SHP77 (cell line): ENCODE measurements at regions not wholly inside any gene's neighbourhood (a gene's known extent, or its start where the extent isn't known, plus 50 kb on each side); places are given as distances from the start of the nearest gene placed in this dataset.
"Not testable (repeated sequence)": the region's sequence is repeated elsewhere in the genome, so short reads cannot be mapped to it uniquely, and the experiment has no call there.

Experiments used
- DNase-seq, 2 experiments: peaks; one replicate each; lab custom pipeline; 2025; lab: John Stamatoyannopoulos, UW

- no peak for DNase-seq
Observed at GRCh38 chr12:127469331-127469730, 797.6 kb upstream of the TMEM132C start.

GRCh38 chr12:127473766-127474165 lies 793.2 kb upstream of the TMEM132C start:
- no peak for DNase-seq

- DNase-seq: no peak
Observed at GRCh38 chr12:127479256-127479655, 787.7 kb upstream of the TMEM132C start.

- DNase-seq: no peak
Observed at GRCh38 chr12:127480775-127481314, 786.1 kb upstream of the TMEM132C start.

GRCh38 chr12:127482950-127483349 lies 784.0 kb upstream of the TMEM132C start:
- no peak for DNase-seq

- DNase-seq: no peak
Observed at GRCh38 chr12:127485528-127485927, 781.4 kb upstream of the TMEM132C start.

- DNase-seq: no peak
Observed at GRCh38 chr12:127487031-127487430, 779.9 kb upstream of the TMEM132C start.

GRCh38 chr12:127489061-127489460 lies 777.9 kb upstream of the TMEM132C start:
- no peak for DNase-seq

GRCh38 chr12:127494961-127495915 lies 771.7 kb upstream of the TMEM132C start:
- no peak for DNase-seq

GRCh38 chr12:127496255-127496654 lies 770.7 kb upstream of the TMEM132C start:
- no peak for DNase-seq

- no peak for DNase-seq
Observed at GRCh38 chr12:127500512-127501035, 766.4 kb upstream of the TMEM132C start.

- DNase-seq: no peak
Observed at GRCh38 chr12:127501916-127502315, 765.1 kb upstream of the TMEM132C start.

- no peak for DNase-seq
Observed at GRCh38 chr12:127503246-127503645, 763.7 kb upstream of the TMEM132C start.

- DNase-seq: not testable (repeated sequence)
Observed at GRCh38 chr12:127503996-127504395, 763.0 kb upstream of the TMEM132C start.

- DNase-seq: no peak
Observed at GRCh38 chr12:127504874-127505273, 762.1 kb upstream of the TMEM132C start.

- no peak for DNase-seq
Observed at GRCh38 chr12:127507341-127507740, 759.6 kb upstream of the TMEM132C start.

GRCh38 chr12:127509066-127509778 lies 757.7 kb upstream of the TMEM132C start:
- no peak for DNase-seq

GRCh38 chr12:127515941-127516340 lies 751.0 kb upstream of the TMEM132C start:
- DNase-seq: no peak

- DNase-seq: no peak
Observed at GRCh38 chr12:127516467-127516866, 750.5 kb upstream of the TMEM132C start.

GRCh38 chr12:127519779-127520178 lies 747.2 kb upstream of the TMEM132C start:
- DNase-seq: no peak

GRCh38 chr12:127526925-127527324 lies 740.0 kb upstream of the TMEM132C start:
- no peak for DNase-seq

- DNase-seq: no peak
Observed at GRCh38 chr12:127528551-127528950, 738.4 kb upstream of the TMEM132C start.

GRCh38 chr12:127531542-127531941 lies 735.4 kb upstream of the TMEM132C start:
- no peak for DNase-seq
